ENCODE measurements at regions not wholly inside any gene's neighbourhood (a gene's known extent, or its start where the extent isn't known, plus 50 kb on each side); places are given as distances from the start of the nearest gene placed in this dataset.

DNA sequence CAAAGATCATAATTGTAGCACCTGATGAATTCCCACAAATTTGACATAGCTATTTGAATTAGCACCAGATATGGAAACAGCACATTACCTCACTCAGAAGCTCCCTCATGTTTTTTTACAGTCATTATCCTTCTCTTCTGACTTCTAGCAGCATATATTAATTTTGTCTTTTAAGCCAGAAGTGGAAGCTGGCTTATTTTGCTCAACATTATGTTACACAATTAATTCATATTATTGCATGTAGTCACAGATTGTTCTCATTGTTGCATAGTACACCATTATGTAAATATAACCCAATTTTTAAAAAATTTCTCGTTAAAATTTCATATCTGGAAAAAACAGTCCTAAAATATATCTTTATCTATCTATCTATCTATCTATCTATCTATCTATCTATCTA is 762.3 kb downstream of the TUSC7 start:
- Histone ChIP-seq H3K27me3 (no peaks in the 10 kb centered on the region; the same call in 1 of the 2 replicates), H3K9me3 (replicated peaks) (no peaks in the 10 kb centered on the region), H3K36me3 (no peaks in the 10 kb centered on the region), H3K4me3 (no peak overlapping the region), H3K27ac (no peak overlapping the region), H3K4me1 (no peaks in the 10 kb centered on the region)
- no peak for DNase-seq

DNA sequence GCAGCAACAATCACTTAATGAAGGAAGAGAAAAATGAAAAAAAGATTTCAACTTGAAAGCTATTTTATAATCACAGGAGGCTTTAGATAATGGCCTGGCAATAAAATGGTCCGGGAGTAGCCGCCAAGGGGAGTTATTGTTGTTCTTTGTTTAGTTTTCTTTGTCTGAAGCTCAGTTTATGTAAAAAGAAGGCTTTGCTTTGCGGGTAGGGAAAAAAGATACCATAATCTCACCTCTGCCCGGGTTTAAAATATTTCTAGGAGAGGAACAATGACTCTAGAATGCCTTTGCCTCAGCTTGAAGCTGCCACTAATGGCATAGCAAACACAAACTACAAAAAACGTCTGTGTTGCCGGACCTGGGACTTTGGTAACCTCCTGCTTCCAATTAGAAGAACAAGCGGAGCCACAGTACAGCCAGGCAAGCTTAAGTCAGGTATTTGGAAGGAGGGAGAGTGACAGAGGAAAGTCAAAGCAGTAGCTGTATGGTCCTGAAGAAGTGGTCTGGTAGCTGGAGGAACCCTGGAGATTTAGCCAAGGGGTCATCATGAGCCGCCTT is 764.5 kb downstream of the TUSC7 start:
- no peaks in the 10 kb centered on the region for H3K9me3 ChIP-seq (replicated peaks)
- H3K4me3 ChIP-seq, result no peak overlapping the region
- no peak for DNase-seq

DNA sequence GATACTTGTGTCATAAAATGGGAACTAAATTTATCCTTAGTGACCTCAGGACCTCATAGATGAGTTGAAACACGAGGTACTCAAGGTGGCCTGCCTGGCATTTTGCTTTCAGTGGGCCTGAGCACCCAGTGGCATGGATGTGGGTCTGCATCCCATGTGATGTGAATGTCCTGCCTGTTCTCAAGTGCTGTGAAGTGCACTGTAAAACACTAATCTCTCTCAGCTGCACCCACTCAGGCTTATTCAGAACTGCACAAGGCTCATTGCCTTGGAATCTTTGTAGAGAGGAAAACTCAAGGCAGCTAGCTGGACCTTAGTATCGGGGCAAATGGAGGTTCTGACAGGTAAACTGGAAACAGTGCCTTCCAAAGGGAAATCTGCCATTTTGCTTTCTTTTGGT is 767.0 kb downstream of the TUSC7 start:
- no peaks in the 10 kb centered on the region for H3K4me1 ChIP-seq
- DNase-seq, result no peak
- no peak overlapping the region for H3K4me3 ChIP-seq
- H3K36me3 ChIP-seq, result no peaks in the 10 kb centered on the region
- H3K27ac ChIP-seq, result no peak overlapping the region
- H3K27me3 ChIP-seq, result no peaks in the 10 kb centered on the region
- H3K9me3 ChIP-seq (replicated peaks), result no peaks in the 10 kb centered on the region

More for the DNA sequence above, 764.5 kb downstream of the TUSC7 start:
- H3K36me3 ChIP-seq, result no peaks in the 10 kb centered on the region
- no peaks in the 10 kb centered on the region for H3K27me3 ChIP-seq
- no peak overlapping the region for H3K27ac ChIP-seq
- H3K4me1 ChIP-seq, result no peaks in the 10 kb centered on the region

DNA sequence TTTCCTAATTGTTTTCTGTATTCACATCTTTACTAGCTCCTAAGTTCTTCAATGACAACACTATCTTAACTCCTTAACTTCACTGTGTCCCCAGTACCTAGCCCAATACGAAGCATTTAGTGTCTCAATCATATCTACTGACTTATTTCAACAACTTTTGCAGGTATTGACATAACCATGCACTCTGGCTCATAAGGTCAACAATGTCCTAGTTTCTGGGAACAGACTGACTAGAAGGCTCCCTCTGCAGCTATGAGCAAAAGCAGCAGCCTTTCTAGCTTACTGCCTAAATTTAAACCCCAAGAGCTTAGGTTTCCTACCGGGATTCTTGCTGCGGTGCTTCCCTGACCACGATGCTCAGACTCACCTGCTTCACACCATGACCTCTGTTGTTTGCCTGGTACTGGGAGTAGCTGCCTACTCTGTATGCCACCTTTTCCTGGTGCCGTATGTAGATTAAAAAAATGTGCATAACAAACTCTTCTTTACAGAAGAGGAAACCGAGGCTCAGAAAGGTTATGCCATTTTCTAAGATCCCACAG is 767.7 kb downstream of the TUSC7 start:
- H3K36me3 ChIP-seq, result no peaks in the 10 kb centered on the region
- DNase-seq, result no peak
- H3K27ac ChIP-seq, result no peak overlapping the region
- H3K27me3 ChIP-seq, result no peaks in the 10 kb centered on the region
- no peaks in the 10 kb centered on the region for H3K4me1 ChIP-seq
- H3K4me3 ChIP-seq, result no peak overlapping the region
- H3K9me3 ChIP-seq (replicated peaks), result no peaks in the 10 kb centered on the region

DNA sequence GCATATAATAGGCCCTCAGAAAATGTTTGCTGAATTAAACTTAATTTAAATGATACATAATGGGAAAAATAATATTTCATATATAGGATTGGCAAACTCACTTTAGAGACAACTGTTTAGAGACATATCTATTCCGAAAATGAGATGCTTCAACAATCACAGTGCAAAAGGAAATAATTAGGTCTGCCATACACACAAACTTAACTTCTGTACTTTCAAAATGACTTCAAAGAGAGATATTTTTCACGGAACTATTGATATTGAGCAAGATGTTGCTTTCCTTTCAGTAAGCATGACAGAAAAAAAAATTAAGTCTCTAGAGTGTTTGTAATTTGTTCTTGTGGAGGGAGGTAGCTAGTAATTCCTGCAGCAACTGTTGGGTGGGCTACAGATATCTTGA is 769.5 kb downstream of the TUSC7 start:
- Histone ChIP-seq H3K4me1 (no peaks in the 10 kb centered on the region), H3K9me3 (replicated peaks) (no peaks in the 10 kb centered on the region), H3K36me3 (no peaks in the 10 kb centered on the region), H3K4me3 (no peak overlapping the region), H3K27me3 (no peaks in the 10 kb centered on the region), H3K27ac (no peak overlapping the region)
- no peak for DNase-seq

DNA sequence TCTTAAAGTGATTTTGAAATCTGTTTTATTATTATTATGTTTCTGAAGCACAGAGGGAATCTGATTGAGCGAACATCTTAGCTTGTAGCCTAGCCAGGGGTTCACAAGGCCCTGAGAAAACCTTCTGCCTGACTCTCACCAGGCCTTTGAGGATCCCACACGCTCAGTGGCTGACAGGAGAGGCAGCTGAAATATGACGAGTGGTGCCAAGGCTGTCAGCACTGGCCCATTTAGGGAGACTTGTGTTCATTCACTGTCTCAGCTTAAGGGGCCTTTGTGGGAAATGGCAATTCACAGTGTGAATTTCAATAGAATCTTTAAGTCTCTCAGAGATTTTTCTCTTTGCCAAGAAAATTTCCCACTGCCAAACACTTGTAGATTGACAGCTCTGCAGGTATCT is 770.9 kb downstream of the TUSC7 start:
- H3K9me3 ChIP-seq (replicated peaks), result no peaks in the 10 kb centered on the region

DNA sequence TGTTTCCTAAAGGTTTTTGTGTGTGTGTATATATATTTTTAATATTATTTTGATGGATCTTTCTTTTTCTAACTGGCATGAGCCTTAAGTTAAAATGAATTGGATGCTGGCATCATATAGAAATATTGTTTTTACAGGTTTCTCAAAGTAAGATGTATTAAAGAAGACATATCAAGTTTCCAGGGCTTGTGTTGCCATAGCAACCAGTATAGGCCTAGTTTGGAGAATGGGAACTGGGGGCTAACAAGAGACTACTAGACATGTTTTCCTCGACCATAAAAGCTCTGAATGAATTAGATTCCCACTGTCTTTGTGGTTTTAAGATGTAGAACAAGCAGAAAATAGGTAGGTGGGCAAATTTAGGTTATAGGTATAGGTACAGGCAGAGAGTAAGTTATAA is 771.4 kb downstream of the TUSC7 start:
- DNase-seq, result no peak
- no peak overlapping the region for H3K27ac ChIP-seq
- H3K4me1 ChIP-seq, result no peaks in the 10 kb centered on the region
- H3K36me3 ChIP-seq, result no peaks in the 10 kb centered on the region
- no peaks in the 10 kb centered on the region for H3K9me3 ChIP-seq (replicated peaks)
- H3K27me3 ChIP-seq, result no peaks in the 10 kb centered on the region
- no peak overlapping the region for H3K4me3 ChIP-seq

More for the DNA sequence above, 770.9 kb downstream of the TUSC7 start:
- DNase-seq, result no peak
- no peaks in the 10 kb centered on the region for H3K36me3 ChIP-seq
- no peaks in the 10 kb centered on the region for H3K4me1 ChIP-seq
- no peak overlapping the region for H3K27ac ChIP-seq
- H3K27me3 ChIP-seq, result no peaks in the 10 kb centered on the region
- no peak overlapping the region for H3K4me3 ChIP-seq

DNA sequence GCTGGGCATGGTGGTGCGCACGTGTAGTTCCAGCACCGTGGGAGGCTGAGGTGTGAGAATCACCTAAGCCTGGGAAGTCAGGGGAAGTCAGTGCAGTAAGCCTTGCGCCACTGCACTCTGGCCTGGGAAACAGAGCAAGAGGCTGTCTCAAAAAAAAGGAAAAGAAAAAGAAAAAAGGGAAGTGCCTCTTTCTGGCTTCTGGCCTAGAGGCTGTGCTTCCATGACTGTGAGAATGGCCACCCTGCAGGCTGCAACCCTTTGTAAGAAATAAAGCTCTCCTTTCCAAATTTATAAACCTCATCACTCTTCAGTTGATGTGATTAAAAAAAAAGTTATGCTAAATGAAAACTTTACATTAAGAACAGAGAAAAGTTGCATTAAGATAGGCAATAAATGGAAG is 774.3 kb downstream of the TUSC7 start:
- Histone ChIP-seq H3K4me3 (no peak overlapping the region), H3K36me3 (no peaks in the 10 kb centered on the region), H3K27ac (no peak overlapping the region), H3K27me3 (no peaks in the 10 kb centered on the region), H3K9me3 (replicated peaks) (no peaks in the 10 kb centered on the region), H3K4me1 (peaks cover 13% of the 10 kb centered on the region)
- DNase-seq, result no peak

DNA sequence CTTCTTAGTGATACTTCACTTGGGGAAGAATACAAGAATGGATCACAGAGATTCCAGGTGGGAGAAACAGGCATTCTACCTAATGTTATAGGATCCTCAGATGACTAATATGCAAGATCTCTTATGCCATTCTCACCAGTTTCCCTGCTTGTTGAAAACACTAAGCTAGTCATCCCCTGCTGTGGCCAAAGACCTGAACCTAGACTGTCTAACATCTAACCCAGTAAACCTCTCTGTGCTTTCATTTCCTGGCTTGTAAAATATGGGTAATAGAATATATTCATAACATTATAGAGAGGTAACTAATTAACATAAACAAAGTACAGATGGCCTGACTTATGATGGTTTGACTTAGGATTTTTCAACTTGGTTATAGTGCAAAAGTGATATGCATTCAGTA is 776.3 kb downstream of the TUSC7 start:
- Histone ChIP-seq H3K4me1 (peaks cover 13% of the 10 kb centered on the region), H3K27ac (no peak overlapping the region), H3K36me3 (no peaks in the 10 kb centered on the region), H3K9me3 (replicated peaks) (no peaks in the 10 kb centered on the region), H3K4me3 (no peak overlapping the region), H3K27me3 (no peaks in the 10 kb centered on the region)
- no peak for DNase-seq

DNA sequence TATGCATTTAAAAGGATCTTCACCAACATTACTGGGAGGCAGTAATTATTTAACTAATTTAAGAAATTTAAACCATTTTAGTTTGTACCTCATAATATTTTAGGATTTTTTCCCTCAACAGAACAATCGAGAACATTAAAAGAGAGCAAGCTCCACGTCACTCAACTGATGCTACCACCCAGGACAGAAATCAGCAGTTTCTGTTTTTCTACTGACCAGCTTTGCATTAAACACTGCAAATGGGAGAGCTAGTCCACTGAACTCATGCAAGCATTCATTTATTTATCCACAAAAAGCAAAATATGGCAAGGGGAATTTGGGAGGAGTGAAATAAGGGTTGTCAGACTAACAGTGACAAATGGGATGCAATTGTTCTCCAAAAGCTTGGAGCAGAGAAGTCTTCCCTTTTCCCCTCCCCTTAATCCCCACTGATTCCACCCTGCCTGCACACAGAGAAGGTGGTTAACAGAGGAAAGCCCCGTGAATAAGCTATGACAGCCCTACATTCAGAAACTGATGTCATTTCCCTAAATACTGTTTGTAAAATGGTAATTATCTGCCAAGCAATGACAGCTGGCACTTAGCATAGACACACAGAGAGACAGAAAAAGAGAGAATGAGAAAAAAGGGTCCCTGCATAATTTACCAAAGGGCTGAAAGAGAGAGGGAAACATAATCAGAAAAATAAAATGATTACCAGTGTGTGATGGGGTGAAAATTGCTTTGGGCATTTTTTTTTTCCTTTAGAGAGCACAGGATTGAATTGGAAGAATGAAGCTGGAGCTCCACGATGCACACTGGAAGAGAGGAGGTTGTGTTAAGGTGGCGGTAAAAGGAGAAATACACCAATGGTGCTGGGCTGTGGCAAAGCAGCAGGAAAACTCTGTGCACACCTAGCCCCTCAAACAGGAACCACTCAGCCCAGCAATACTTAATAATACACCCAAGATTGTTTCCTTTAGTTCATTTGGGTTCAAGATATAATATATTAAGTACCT is 777.4 kb downstream of the TUSC7 start:
- H3K27me3 ChIP-seq, result no peaks in the 10 kb centered on the region
- H3K4me3 ChIP-seq, result no peak overlapping the region
- peaks cover 13% of the 10 kb centered on the region for H3K4me1 ChIP-seq
- H3K36me3 ChIP-seq, result no peaks in the 10 kb centered on the region
- H3K9me3 ChIP-seq (replicated peaks), result no peaks in the 10 kb centered on the region
- peak overlapping the region; percentile 23; the same call in 1 of the 2 replicates for H3K27ac ChIP-seq
- peak; percentile 19 to 63 for DNase-seq

DNA sequence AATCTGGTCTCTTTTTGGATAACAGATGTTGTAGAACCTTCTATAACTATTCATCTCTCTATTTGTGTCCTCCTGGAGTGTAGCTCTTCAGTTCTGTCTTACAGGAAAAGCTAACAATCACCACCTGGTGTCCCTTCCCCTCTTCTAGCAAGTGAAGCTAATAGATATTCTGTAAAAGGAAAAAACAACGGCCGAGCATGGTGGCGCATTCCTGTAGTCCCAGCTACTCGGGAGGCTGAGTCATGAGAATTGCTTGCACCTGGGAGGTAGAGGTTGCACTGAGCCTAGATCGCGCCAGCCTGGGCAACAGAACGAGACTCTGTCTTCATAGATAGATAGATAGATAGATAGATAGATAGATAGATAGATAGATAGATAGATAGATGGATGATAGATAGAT is 779.4 kb downstream of the TUSC7 start:
- H3K9me3 ChIP-seq (replicated peaks), result no peaks in the 10 kb centered on the region
- DNase-seq, result no peak
- H3K27ac ChIP-seq, result no peak overlapping the region
- peaks cover 13% of the 10 kb centered on the region for H3K4me1 ChIP-seq
- H3K4me3 ChIP-seq, result no peak overlapping the region
- no peaks in the 10 kb centered on the region for H3K27me3 ChIP-seq
- no peaks in the 10 kb centered on the region for H3K36me3 ChIP-seq

DNA sequence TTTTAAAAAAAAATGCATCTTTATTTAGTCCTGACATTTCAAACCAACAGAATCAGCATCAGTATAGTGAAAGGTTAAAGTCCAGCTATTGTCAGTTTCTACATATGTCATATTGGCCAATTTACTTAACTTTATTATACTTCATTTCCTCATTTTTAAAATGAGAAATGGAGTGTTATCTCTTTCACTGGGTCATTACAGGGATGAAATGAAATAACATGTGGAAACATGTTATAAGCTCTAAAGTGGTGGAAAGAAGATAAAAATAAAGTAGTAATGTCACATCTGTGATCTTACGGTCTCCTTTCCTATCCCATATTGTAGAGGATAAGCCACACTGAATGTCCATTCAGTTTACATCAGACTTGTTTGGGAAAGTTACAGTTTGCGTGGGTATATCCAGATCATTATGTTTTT is 780.1 kb downstream of the TUSC7 start:
- H3K4me3 ChIP-seq, result no peak overlapping the region
- no peaks in the 10 kb centered on the region for H3K27me3 ChIP-seq
- no peaks in the 10 kb centered on the region for H3K36me3 ChIP-seq
- H3K27ac ChIP-seq, result no peak overlapping the region
- H3K4me1 ChIP-seq, result peaks cover 13% of the 10 kb centered on the region
- no peak for DNase-seq
- no peaks in the 10 kb centered on the region for H3K9me3 ChIP-seq (replicated peaks)

DNA sequence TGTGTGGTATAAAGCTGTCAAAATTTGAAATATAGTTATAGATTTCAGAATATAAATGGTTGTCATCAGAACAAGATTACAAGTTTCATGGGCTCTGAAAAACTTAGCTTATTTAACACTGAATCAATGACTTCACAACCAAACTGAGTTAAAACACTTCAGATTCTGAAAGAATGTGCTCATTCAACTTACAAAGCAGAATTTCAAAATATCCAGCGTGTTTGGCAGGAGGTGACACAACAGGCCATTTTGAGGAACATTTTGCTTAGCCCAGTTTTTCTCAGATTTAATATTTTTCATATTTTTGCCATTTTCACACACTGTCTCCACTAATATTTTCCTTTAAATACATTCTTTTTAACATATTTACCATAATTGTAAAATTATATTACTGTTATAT is 781.1 kb downstream of the TUSC7 start:
- DNase-seq, result no peak
- Histone ChIP-seq H3K27ac (no peak overlapping the region), H3K4me1 (peaks cover 13% of the 10 kb centered on the region)

DNA sequence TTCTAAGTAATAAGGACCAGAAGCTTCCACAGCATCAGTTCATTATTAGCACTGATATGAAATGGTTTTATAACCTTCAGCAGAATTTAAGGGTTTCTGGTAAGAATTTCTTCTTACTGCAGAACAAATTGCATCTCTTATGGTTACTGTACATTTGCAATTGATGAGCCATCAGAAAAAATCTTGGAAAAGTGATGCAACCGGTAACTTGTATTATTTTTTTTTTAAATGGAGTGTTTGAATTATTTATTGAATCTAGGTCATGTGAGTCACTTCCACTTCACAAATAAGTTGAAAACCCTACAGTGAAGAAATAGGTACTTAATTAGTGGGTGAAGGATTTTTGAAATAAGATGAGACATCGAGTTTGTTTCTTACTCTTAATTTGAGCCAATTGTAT is 786.0 kb downstream of the TUSC7 start:
- Histone ChIP-seq H3K27me3 (0 out of 2 replicates have a peak, but pooled peaks cover 5% of the 10 kb centered on the region), H3K27ac (no peak overlapping the region), H3K9me3 (replicated peaks) (no peaks in the 10 kb centered on the region), H3K36me3 (no peaks in the 10 kb centered on the region), H3K4me1 (no peaks in the 10 kb centered on the region), H3K4me3 (no peak overlapping the region)
- no peak for DNase-seq

More for the DNA sequence above, 781.1 kb downstream of the TUSC7 start:
- Histone ChIP-seq H3K27me3 (no peaks in the 10 kb centered on the region), H3K36me3 (no peaks in the 10 kb centered on the region), H3K9me3 (replicated peaks) (no peaks in the 10 kb centered on the region), H3K4me3 (no peak overlapping the region)

DNA sequence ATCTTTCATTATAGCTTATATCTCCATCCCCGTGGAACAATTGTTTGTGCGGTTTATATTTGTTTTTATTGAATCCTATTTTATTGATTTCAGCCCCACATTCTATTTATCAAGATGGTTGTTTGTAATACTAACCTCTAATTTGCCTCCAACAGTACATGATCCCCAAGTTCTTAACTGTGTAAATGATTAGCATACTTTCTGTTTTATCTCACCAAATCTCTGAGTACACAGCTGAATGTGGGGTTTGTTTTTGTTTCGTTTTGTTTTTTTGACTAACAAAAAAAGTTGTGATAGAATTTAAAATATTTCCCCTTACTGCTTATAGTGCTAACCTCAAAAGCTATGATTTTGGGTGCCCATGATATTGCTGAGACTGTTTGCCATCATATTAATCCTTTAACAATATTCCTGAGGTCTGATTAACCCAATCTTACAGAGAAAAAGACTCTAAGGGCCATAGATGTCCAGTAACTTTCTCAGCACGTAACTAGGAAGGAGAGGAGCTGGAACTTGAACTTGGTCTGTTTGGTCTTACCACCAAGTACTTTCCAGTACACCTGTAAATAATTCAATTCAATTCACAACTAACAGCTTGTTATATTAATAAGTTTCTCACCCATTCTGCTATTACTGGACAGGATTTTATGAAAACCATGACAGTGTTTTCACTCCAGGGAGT is 789.8 kb downstream of the TUSC7 start:
- H3K9me3 ChIP-seq (replicated peaks), result no peaks in the 10 kb centered on the region
- H3K36me3 ChIP-seq, result no peaks in the 10 kb centered on the region
- no peak overlapping the region for H3K4me3 ChIP-seq
- H3K27me3 ChIP-seq, result 0 out of 2 replicates have a peak, but pooled peaks cover 5% of the 10 kb centered on the region
- no peak overlapping the region for H3K27ac ChIP-seq
- no peak for DNase-seq
- H3K4me1 ChIP-seq, result no peaks in the 10 kb centered on the region
